B cell (primary cell): ENCODE measurements at regions not wholly inside any gene's neighbourhood (a gene's known extent, or its start where the extent isn't known, plus 50 kb on each side); places are given as distances from the start of the nearest gene placed in this dataset.

Experiments used
- ATAC-seq: fragments of 200-7000 bp; cut with Tn5 transposase; one replicate; pipeline ENCODE4 v1.10.0; 2021; ENCODE audit warnings: low read depth, mild to moderate bottlenecking, moderate number of reproducible peaks, moderate library complexity
- CTCF ChIA-PET: fragments of 350-600 bp; sonication (Branson Sonifier 250); formaldehyde crosslinking; loops from one replicate; lab custom pipeline; 2021; ENCODE audit warnings: antibody characterized with exemption, inconsistent platforms; lab: Charles Lee
- POLR2A ChIA-PET: fragments of 350-600 bp; sonication (Branson Sonifier 250); formaldehyde crosslinking; loops from one replicate; lab custom pipeline; 2021; ENCODE audit warnings: antibody characterized with exemption; lab: Charles Lee
- DNase-seq: peaks from one replicate; pipeline ENCODE4 v3.0.0; 2013
- H2AFZ ChIP-seq: 2 replicates; pipeline ENCODE4 v1.6.1; 2012; ENCODE audit warnings: mild to moderate bottlenecking, low read depth, low read length; ENCODE audit not compliant: insufficient read depth, poor library complexity, severe bottlenecking
- H3K27ac ChIP-seq, 2 donors: 1 replicate in 1 of 2; 2 replicates in 1 of 2; pipeline ENCODE4 v1.5.1; 2012 to 2013; ENCODE audit warnings: low read length in 2 of 2, mild to moderate bottlenecking in 2 of 2, moderate library complexity in 1 of 2
- H3K27me3 ChIP-seq, 4 experiments: fragments of 200-600 bp in 1 of 4; sonication (generic) in 1 of 4; replicated peaks in 1 of 4; 1 replicate in 2 of 4; 2 replicates in 2 of 4; pipeline versions ENCODE4 v1.6.1 to v1.7.0; 2013 to 2016; ENCODE audit warnings: low read length in 3 of 4, mild to moderate bottlenecking in 2 of 4, mixed read lengths in 1 of 4, moderate library complexity in 1 of 4; ENCODE audit not compliant: insufficient read depth in 4 of 4, control insufficient read depth in 3 of 4; ENCODE audit errors: control extremely low read depth in 1 of 4
- H3K36me3 ChIP-seq, 2 experiments: replicated peaks in 1 of 2; 1 replicate in 1 of 2; 2 replicates in 1 of 2; pipeline versions ENCODE4 v1.6.1 to v1.7.1; 2013; ENCODE audit warnings: low read length in 1 of 2; ENCODE audit not compliant: insufficient read depth in 2 of 2, control insufficient read depth in 1 of 2; ENCODE audit errors: control extremely low read depth in 1 of 2, extremely low read depth in 1 of 2
- H3K4me1 ChIP-seq, 2 donors: fragments of 200-600 bp in 1 of 2; sonication (generic) in 1 of 2; 1 replicate in 1 of 2; 2 replicates in 1 of 2; pipeline versions ENCODE4 v1.5.1 to v1.6.1; 2013 to 2017; ENCODE audit warnings: low read length in 2 of 2; ENCODE audit not compliant: control insufficient read depth in 2 of 2, insufficient read depth in 2 of 2
- H3K4me2 ChIP-seq: replicated peaks from 2 replicates; pipeline ENCODE3; 2012; ENCODE audit warnings: mild to moderate bottlenecking, low read depth, low read length; ENCODE audit not compliant: poor library complexity, severe bottlenecking
- H3K4me3 ChIP-seq, 5 experiments: fragments of 200-600 bp in 1 of 5; sonication (generic) in 1 of 5; 1 replicate in 3 of 5; 2 replicates in 2 of 5; pipeline versions ENCODE4 v1.5.1 to v1.7.0; 2011 to 2016; ENCODE audit warnings: low read length in 4 of 5, mild to moderate bottlenecking in 4 of 5, low read depth in 2 of 5, control low read depth in 1 of 5, moderate library complexity in 1 of 5; ENCODE audit not compliant: insufficient read depth in 1 of 5; ENCODE audit errors: control extremely low read depth in 1 of 5, extremely low read depth in 1 of 5
- H3K79me2 ChIP-seq: fragments of 200-600 bp; sonication (generic); one replicate; pipeline ENCODE4 v1.6.0; 2016; ENCODE audit warnings: low read length; ENCODE audit not compliant: control insufficient read depth, insufficient read depth
- H3K9ac ChIP-seq: fragments of 200-600 bp; sonication (generic); 2 replicates; pipeline ENCODE4 v1.6.1; 2017; ENCODE audit warnings: mild to moderate bottlenecking, low read length, moderate library complexity
- H3K9me3 ChIP-seq, 3 donors: one replicate each; pipeline versions ENCODE4 v1.6.1 to v1.7.1; 2013; ENCODE audit warnings: low read length in 2 of 3; ENCODE audit not compliant: control insufficient read depth in 2 of 3, insufficient read depth in 1 of 3; ENCODE audit errors: control extremely low read depth in 1 of 3
- H4K20me1 ChIP-seq: 2 replicates; pipeline ENCODE4 v1.6.0; 2012; ENCODE audit warnings: mild to moderate bottlenecking, low read length; ENCODE audit not compliant: insufficient read depth, control insufficient read depth, poor library complexity, severe bottlenecking
- H3K27ac Mint-ChIP-seq: one replicate; pipeline ENCODE4 v1.8.0; 2021; ENCODE audit warnings: mixed read lengths
- H3K27me3 Mint-ChIP-seq: one replicate; pipeline ENCODE4 v1.8.0; 2021; ENCODE audit warnings: mixed read lengths
- H3K4me1 Mint-ChIP-seq: one replicate; pipeline ENCODE4 v1.8.0; 2021; ENCODE audit warnings: mixed read lengths
- H3K4me3 Mint-ChIP-seq: one replicate; pipeline ENCODE4 v1.8.0; 2021; ENCODE audit warnings: mixed read lengths
- H3K9me3 Mint-ChIP-seq: one replicate; pipeline ENCODE4 v1.8.0; 2022; ENCODE audit warnings: mixed read lengths; ENCODE audit not compliant: insufficient read depth
- CTCF ChIP-seq: fragments of 200-600 bp; IDR thresholded peaks from one replicate; pipeline ENCODE4 v1.8.0; 2022; ENCODE audit warnings: antibody characterized with exemption, mild to moderate bottlenecking
- EZH2 ChIP-seq: IDR thresholded peaks from 2 replicates; pipeline ENCODE4 v1.6.1; 2012; ENCODE audit warnings: borderline replicate concordance, low read depth, mild to moderate bottlenecking, moderate library complexity, low read length; ENCODE audit not compliant: insufficient read depth, poor library complexity, severe bottlenecking
- WGBS: methylation state at CpG from one replicate; pipeline ENCODE4 v1.1.5; 2013; ENCODE audit warnings: missing lambda C conversion rate; ENCODE audit not compliant: insufficient coverage; 5-methylcytosine and 5-hydroxymethylcytosine counted together
- intact Hi-C: fragments of 100-400 bp; cut with micrococcal nuclease; formaldehyde crosslinking; loops from one replicate; pipeline ENCODE4 v1.10.0; 2022

- no peak overlapping the region for H2AFZ ChIP-seq
- H3K27me3 ChIP-seq: peaks cover 0 to 4% (median 0%) of the 10 kb centered on the region in 4 experiments
- DNase-seq (no peak), ATAC-seq (no peak)
- ChIA-PET POLR2A (no interaction called here), CTCF (no interaction called here)
- no peaks in the 10 kb centered on the region for H3K9me3 ChIP-seq
- no peaks in the 10 kb centered on the region for H3K36me3 ChIP-seq
- WGBS: 0% methylated on average over 1 of the region's 2 CpGs
- H3K79me2 ChIP-seq: no peaks in the 10 kb centered on the region
- Mint-ChIP-seq H3K27me3 (peaks cover 6% of the 10 kb centered on the region), H3K27ac (no peak overlapping the region), H3K9me3 (no peaks in the 10 kb centered on the region), H3K4me1 (peaks cover 2% of the 10 kb centered on the region), H3K4me3 (no peak overlapping the region)
- no peak overlapping the region for H3K27ac ChIP-seq
- H3K4me2 ChIP-seq: no peak overlapping the region
- H3K4me1 ChIP-seq: no peaks in the 10 kb centered on the region
- intact Hi-C loops: no loop called here
- no peak overlapping the region for H3K9ac ChIP-seq
- no peaks in the 10 kb centered on the region for H4K20me1 ChIP-seq
- TF ChIP-seq EZH2: no peak
- TF ChIP-seq CTCF: no peak
- no peak overlapping the region for H3K4me3 ChIP-seq
These were observed 353.0 kb upstream of the SLC7A11 start for GRCh38 chr4:138595171-138595570.

- intact Hi-C loops: no loop called here
- no peaks in the 10 kb centered on the region for H3K9me3 Mint-ChIP-seq
- WGBS: no CpG with 5 or more reads among the region's 2 CpGs
These were observed 350.6 kb upstream of the SLC7A11 start for GRCh38 chr4:138592796-138593195.

More at GRCh38 chr4:138592796-138593195, 350.6 kb upstream of the SLC7A11 start:
- Histone ChIP-seq H3K4me1 (no peaks in the 10 kb centered on the region), H3K4me3 (no peak overlapping the region), H4K20me1 (no peaks in the 10 kb centered on the region), H3K36me3 (no peaks in the 10 kb centered on the region), H2AFZ (no peak overlapping the region), H3K27ac (no peak overlapping the region), H3K4me2 (no peak overlapping the region), H3K79me2 (no peaks in the 10 kb centered on the region), H3K9me3 (no peaks in the 10 kb centered on the region), H3K27me3 (peaks cover 0 to 4% (median 0%) of the 10 kb centered on the region in 4 experiments), H3K9ac (no peak overlapping the region)
- H3K4me3 Mint-ChIP-seq: no peak overlapping the region
- CTCF ChIA-PET: no interaction called here
- POLR2A ChIA-PET: no interaction called here
- H3K27ac Mint-ChIP-seq: no peak overlapping the region
- TF ChIP-seq EZH2 (no peak), CTCF (no peak)
- peaks cover 6% of the 10 kb centered on the region for H3K27me3 Mint-ChIP-seq
- DNase-seq: no peak
- H3K4me1 Mint-ChIP-seq: peaks cover 2% of the 10 kb centered on the region
- ATAC-seq: no peak
